ENCODE measurements at regions not wholly inside any gene's neighbourhood (a gene's known extent, or its start where the extent isn't known, plus 50 kb on each side); places are given as distances from the start of the nearest gene placed in this dataset.

- DNase-seq (ENCODE audit: low read depth) = no peak
Observed at GRCh38 chr17:52237151-52237550, 78.6 kb upstream of the CA10 start.

GRCh38 chr17:52235516-52235915, 77.0 kb upstream of the CA10 start:
- DNase-seq (ENCODE audit: low read depth) = no peak

GRCh38 chr17:52233632-52234031, 75.1 kb upstream of the CA10 start:
- DNase-seq (ENCODE audit: low read depth) = no peak

GRCh38 chr17:52233176-52233575, 74.7 kb upstream of the CA10 start:
- DNase-seq (ENCODE audit: low read depth) = no peak

- DNase-seq (ENCODE audit: low read depth) = no peak
Observed at GRCh38 chr17:52228823-52229222, 70.3 kb upstream of the CA10 start.

- no peak for DNase-seq (ENCODE audit: low read depth)
Observed at GRCh38 chr17:52227926-52228325, 69.4 kb upstream of the CA10 start.

GRCh38 chr17:52213451-52213850, 54.9 kb upstream of the CA10 start:
- no peak for DNase-seq (ENCODE audit: low read depth)

GRCh38 chr17:52212851-52213250, 54.3 kb upstream of the CA10 start:
- no peak for DNase-seq (ENCODE audit: low read depth)

- no peak for DNase-seq (ENCODE audit: low read depth)
Observed at GRCh38 chr17:52209507-52209906, 51.0 kb upstream of the CA10 start.

Data from LHCN-M2 (cell line).